ENCODE measurements at regions not wholly inside any gene's neighbourhood (a gene's known extent, or its start where the extent isn't known, plus 50 kb on each side); places are given as distances from the start of the nearest gene placed in this dataset.

- no peak for DNase-seq
- no peaks in the 10 kb centered on the region for H3K27me3 ChIP-seq (ENCODE audit: low read depth)
- no peaks in the 10 kb centered on the region for H3K36me3 ChIP-seq
- H3K27ac ChIP-seq (replicated peaks): no peak overlapping the region
- no peak for TF ChIP-seq CTCF (IDR thresholded peaks at IDR 0.05; ENCODE audit: borderline replicate concordance)
- no peak overlapping the region for H3K4me3 ChIP-seq
- no peaks in the 10 kb centered on the region for H3K4me1 ChIP-seq
- peaks cover 5% of the 10 kb centered on the region for H3K9me3 ChIP-seq (replicated peaks)
- intact Hi-C loops (cut with micrococcal nuclease): no loop called here
These were observed 127.4 kb upstream of the LY86 start for GRCh38 chr6:6461138-6461537.

DNA sequence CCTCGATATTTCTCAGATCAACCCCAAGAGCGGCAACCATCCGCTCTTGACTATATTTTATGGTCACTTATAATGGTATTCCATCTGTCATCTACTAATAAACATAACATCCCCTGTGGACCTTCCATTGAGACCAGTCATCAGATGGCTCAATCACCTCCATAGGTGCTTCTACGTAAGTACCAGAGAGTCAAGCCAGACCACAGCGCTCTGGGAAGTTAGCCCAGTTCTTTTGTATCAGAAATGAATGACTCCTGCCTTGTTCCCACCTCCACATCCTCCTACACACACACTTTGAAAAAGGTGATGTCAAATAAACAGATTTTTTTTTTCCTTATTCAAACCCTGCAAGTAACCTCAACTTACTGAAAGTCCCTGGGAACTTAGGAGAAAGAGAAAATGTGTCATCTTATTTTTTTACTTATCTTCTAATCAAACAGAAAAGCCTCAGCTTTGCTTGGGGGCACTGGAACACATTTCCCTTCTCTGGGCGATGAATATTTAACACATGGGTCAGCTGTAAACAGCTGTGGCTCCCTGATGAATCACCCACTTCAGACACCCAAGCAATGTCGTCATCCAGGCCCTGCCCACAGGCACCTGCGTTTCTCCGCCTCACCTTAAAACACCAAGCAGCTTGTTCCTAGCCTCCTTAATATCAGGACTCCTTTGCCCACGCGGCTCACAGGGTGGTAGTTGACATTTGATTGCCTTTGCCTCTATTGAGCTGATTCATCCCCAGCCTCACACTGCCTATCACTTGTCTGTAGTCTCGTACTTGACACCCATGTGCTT lies 121.4 kb upstream of the LY86 start:
- H3K27ac ChIP-seq (replicated peaks): no peak overlapping the region
- no peaks in the 10 kb centered on the region for H3K4me1 ChIP-seq
- H3K9me3 ChIP-seq (replicated peaks): peaks cover 13% of the 10 kb centered on the region
- no peak for DNase-seq
- no peaks in the 10 kb centered on the region for H3K27me3 ChIP-seq (ENCODE audit: low read depth)
- H3K4me3 ChIP-seq: no peak overlapping the region
- H3K36me3 ChIP-seq: no peaks in the 10 kb centered on the region
- TF ChIP-seq CTCF (IDR thresholded peaks at IDR 0.05; ENCODE audit: borderline replicate concordance): no peak
- intact Hi-C loops (cut with micrococcal nuclease): no loop called here

DNA sequence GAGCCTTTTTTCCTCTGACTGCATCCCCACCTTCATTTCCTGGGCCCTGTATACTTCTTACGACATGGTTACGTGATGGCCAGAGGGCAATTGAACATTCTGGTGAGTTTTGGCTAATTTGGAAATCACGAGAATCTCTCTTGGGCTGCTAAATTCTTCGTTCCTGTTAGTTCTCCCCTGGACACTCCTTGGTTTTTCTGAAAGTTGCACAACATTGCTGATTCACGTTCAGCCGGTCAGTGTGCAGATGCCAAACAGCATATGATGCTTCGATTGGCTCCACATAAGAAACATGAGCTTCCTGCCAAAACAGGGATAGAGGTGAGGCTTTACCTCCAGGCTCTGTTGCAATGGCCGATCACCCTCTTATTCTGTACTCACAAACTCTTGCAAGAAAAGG lies 119.4 kb upstream of the LY86 start:
- H3K36me3 ChIP-seq: no peaks in the 10 kb centered on the region
- H3K9me3 ChIP-seq (replicated peaks): peaks cover 13% of the 10 kb centered on the region
- intact Hi-C loops (cut with micrococcal nuclease): no loop called here
- no peak overlapping the region for H3K27ac ChIP-seq (replicated peaks)
- no peak overlapping the region for H3K4me3 ChIP-seq
- no peaks in the 10 kb centered on the region for H3K4me1 ChIP-seq
- no peaks in the 10 kb centered on the region for H3K27me3 ChIP-seq (ENCODE audit: low read depth)
- no peak for DNase-seq
- no peak for TF ChIP-seq CTCF (IDR thresholded peaks at IDR 0.05; ENCODE audit: borderline replicate concordance)

DNA sequence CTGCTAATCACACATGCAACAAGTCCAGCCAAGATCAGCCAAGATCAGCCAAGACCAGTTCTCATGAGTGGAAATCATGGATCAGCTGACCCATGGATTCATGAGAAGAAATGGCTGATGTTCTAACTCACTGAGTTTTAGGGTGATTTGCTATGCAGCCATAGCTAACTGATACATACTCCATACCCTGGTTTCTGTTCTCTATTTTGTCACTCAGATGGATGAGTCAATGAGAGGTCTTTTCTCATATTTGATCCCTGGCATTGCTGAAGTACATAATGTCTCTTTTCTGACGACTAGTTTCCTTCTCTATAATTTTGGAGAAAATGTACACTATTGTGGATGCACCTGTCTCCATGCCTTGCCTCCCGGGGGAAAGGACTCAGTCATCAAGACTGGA lies 118.4 kb upstream of the LY86 start:
- no peak for TF ChIP-seq CTCF (IDR thresholded peaks at IDR 0.05; ENCODE audit: borderline replicate concordance)
- intact Hi-C loops (cut with micrococcal nuclease): no loop called here
- H3K27ac ChIP-seq (replicated peaks): no peak overlapping the region
- H3K36me3 ChIP-seq: no peaks in the 10 kb centered on the region
- H3K4me3 ChIP-seq: no peak overlapping the region
- no peak for DNase-seq
- H3K9me3 ChIP-seq (replicated peaks): peaks cover 13% of the 10 kb centered on the region
- H3K27me3 ChIP-seq (ENCODE audit: low read depth): no peaks in the 10 kb centered on the region
- no peaks in the 10 kb centered on the region for H3K4me1 ChIP-seq

DNA sequence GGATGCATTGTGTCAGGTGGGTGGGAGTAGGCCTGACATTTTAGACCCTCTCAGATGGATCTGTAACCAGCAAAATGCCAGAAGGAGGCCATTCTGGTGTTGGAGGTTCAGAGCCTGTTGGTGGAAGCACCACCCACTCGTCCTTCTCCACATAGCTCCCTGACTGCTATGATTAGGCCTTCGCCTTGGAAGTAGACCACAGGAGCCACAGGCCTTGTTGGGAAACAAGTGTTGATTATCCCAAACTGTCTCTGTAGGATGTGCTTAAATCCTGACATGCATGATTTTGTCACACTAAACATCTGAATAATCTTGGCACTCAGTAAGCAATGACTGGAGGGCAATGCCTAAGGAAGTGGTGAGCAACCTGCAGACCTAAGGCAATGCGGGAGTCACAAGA lies 117.2 kb upstream of the LY86 start:
- intact Hi-C loops (cut with micrococcal nuclease): no loop called here
- Histone ChIP-seq H3K27ac (replicated peaks) (no peak overlapping the region), H3K4me3 (no peak overlapping the region), H3K9me3 (replicated peaks) (peaks cover 13% of the 10 kb centered on the region), H3K36me3 (no peaks in the 10 kb centered on the region), H3K27me3 (ENCODE audit: low read depth) (no peaks in the 10 kb centered on the region), H3K4me1 (no peaks in the 10 kb centered on the region)
- DNase-seq: no peak
- TF ChIP-seq CTCF (IDR thresholded peaks at IDR 0.05; ENCODE audit: borderline replicate concordance): no peak

Measured in left ventricle myocardium inferior (tissue), 1 donor.